ENCODE measurements at regions not wholly inside any gene's neighbourhood (a gene's known extent, or its start where the extent isn't known, plus 50 kb on each side); places are given as distances from the start of the nearest gene placed in this dataset.

DNA sequence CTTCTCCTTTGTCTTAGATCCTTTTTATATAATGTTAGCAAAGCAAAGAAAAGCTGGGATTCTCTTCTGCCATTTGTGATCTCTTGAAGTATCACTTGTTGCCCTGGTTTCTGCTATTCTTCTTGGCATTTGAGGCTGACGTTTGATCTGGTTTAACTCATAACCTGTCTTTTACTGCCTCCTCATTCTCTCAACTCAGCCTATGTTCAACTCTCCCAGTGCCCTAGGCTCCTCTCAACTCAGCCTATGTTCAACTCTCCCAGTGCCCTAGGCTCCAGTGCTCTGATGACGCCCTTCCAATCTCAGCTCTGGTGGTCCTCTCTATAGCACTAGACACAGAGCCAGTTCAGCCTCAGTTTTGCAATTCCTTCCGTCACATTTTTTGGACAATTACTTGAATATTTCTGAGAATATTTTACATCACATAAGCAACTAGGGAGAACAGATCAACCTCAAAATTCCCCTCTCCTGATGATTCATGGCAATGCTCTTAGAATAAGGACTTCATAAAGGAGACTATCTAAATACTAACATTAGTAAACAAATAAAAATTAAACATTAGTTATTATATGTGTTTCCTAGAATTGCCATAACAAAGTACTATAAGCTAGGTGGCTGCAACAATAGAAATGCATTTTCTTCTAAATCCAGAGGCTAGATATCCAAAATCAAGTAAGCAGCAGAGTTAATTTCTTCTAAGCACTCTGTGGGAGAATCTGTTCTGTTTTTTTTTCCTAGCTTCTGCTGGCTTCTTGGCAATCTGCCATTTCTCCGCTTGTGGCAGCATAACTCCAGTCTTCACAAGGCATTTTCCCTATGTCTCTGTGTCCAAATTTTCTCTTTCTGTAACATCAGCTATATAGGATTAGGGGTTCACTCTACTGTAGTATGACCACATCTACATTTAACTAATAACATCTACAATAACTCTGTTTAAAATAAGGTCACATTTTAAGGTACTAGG, 662.1 kb upstream of the FTMT start:
- intact Hi-C loops (cut with micrococcal nuclease; ENCODE audit: unreplicated experiment), result loop anchor here (10.0 kb wide), 1 partner anchor 65 kb away; no protein-coding TSS in a partner anchor
- no peaks in the 10 kb centered on the region for H3K9me2 ChIP-seq (ENCODE audit: insufficient read depth)
- H3K79me2 ChIP-seq (ENCODE audit: low read depth), result no peaks in the 10 kb centered on the region
- no peaks in the 10 kb centered on the region for H3K4me1 ChIP-seq (replicated peaks; ENCODE audit: insufficient read depth)
- no peak overlapping the region for H2AFZ ChIP-seq
- H3K27me3 ChIP-seq (ENCODE audit: insufficient read depth, low read depth), result no peaks in the 10 kb centered on the region
- DNase-seq, result no peak
- no peaks in the 10 kb centered on the region for H3K36me3 ChIP-seq (ENCODE audit: low read depth)
- TF ChIP-seq EZH2 (IDR thresholded peaks at IDR 0.05; ENCODE audit: low read depth), result no peak
- TF ChIP-seq CTCF (conservative IDR thresholded peaks at IDR 0.05), result no peak
- no peak overlapping the region for H3K4me3 ChIP-seq
- H3F3A ChIP-seq (ENCODE audit: insufficient read depth, low read depth), result no peaks in the 10 kb centered on the region
- CTCF ChIA-PET, result no interaction called here
- no peaks in the 10 kb centered on the region for H4K20me1 ChIP-seq (ENCODE audit: insufficient read depth)
- H3K9me3 ChIP-seq (ENCODE audit: insufficient read depth, low read depth), result no peaks in the 10 kb centered on the region
- H3K27ac ChIP-seq, result no peak overlapping the region
- no peak overlapping the region for H3K4me2 ChIP-seq
- no TSS peak for BruUV-seq (replicated peaks)
- POLR2A ChIA-PET (ENCODE audit: unreplicated experiment), result no interaction called here

DNA sequence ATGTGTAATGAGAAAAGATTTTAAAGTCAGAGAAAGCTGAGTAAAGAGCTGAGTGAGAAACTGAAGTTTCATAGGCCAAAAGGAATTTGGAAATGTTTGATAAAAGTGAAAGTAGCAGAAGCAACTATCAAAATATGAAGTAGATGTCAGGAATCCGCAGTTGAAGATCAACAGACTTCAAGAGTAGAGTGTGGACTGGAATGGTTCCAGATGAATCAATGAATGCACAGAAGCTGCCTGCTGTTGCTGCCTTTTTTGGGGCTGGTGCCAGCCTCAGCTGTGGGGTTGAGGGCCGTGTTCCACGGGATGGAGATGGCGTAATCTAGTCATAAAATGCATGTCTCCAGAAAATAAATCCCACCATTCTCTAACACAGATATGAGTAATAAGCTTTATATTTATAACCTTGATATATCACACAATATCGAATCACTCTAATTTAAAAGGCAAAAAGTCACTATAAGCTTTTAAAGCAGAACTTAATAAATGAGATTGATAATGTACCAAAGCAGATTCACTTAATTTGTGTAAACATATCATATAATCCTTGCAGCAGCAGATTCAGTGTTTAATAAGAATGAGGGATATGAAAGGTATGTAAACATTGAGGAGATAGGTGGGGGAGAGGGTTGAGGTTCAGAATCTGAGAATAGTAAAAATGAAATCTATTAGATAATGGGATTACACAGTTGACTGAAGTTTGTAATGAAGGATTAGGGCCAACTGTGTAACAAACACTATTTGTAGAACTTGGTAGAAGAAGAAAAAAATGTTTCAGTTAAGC, 652.3 kb upstream of the FTMT start:
- H3K9me3 ChIP-seq (ENCODE audit: insufficient read depth, low read depth), result no peaks in the 10 kb centered on the region
- CTCF ChIA-PET, result no interaction called here
- H3K4me2 ChIP-seq, result 0 out of 2 replicates have a peak overlapping the region, but pooled peaks have one; percentile 9
- no peak for DNase-seq
- no TSS peak for BruUV-seq (replicated peaks)
- POLR2A ChIA-PET (ENCODE audit: unreplicated experiment), result no interaction called here
- TF ChIP-seq CTCF (conservative IDR thresholded peaks at IDR 0.05) (no peak), EZH2 (IDR thresholded peaks at IDR 0.05; ENCODE audit: low read depth) (no peak)
- H3K4me3 ChIP-seq, result no peak overlapping the region
- intact Hi-C loops (cut with micrococcal nuclease; ENCODE audit: unreplicated experiment), result no loop called here
- no peaks in the 10 kb centered on the region; the same call in 1 of the 2 replicates for H3K9me2 ChIP-seq (ENCODE audit: insufficient read depth)
- H3F3A ChIP-seq (ENCODE audit: insufficient read depth, low read depth), result no peaks in the 10 kb centered on the region
- no peaks in the 10 kb centered on the region for H3K27me3 ChIP-seq (ENCODE audit: insufficient read depth, low read depth)
- no peaks in the 10 kb centered on the region for H4K20me1 ChIP-seq (ENCODE audit: insufficient read depth)
- no peaks in the 10 kb centered on the region for H3K36me3 ChIP-seq (ENCODE audit: low read depth)
- no peaks in the 10 kb centered on the region for H3K79me2 ChIP-seq (ENCODE audit: low read depth)
- peak overlapping the region; percentile 46; the same call in 1 of the 2 replicates for H2AFZ ChIP-seq
- no peak overlapping the region for H3K27ac ChIP-seq
- no peaks in the 10 kb centered on the region for H3K4me1 ChIP-seq (replicated peaks; ENCODE audit: insufficient read depth)

DNA sequence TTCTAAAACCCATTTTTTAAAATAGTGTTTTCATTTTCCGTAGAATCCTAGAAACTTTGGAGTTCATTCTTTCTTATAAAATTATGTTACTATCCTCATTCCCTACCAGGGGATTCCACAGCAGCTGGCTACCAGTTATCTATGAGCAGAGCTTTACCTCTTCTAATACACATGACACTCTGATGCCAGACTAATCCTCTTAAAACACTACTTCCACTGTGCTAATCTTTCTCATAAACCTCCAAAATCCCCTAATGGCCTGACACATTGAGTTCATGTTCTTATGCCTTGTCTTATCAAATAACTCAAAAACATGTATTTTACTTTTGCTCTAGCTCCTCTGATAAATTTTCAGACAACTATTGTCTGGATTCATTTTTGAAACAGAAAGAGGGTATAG, 633.6 kb upstream of the FTMT start:
- no peak overlapping the region for H3K27ac ChIP-seq
- ChIA-PET CTCF (no interaction called here), POLR2A (ENCODE audit: unreplicated experiment) (no interaction called here)
- H3F3A ChIP-seq (ENCODE audit: insufficient read depth, low read depth), result no peaks in the 10 kb centered on the region
- H3K79me2 ChIP-seq (ENCODE audit: low read depth), result no peaks in the 10 kb centered on the region
- BruUV-seq (replicated peaks), result no TSS peak
- no peaks in the 10 kb centered on the region for H3K27me3 ChIP-seq (ENCODE audit: insufficient read depth, low read depth)
- no peaks in the 10 kb centered on the region for H3K36me3 ChIP-seq (ENCODE audit: low read depth)
- H2AFZ ChIP-seq, result 0 out of 2 replicates have a peak overlapping the region, but pooled peaks have one; percentile 33
- H3K9me2 ChIP-seq (ENCODE audit: insufficient read depth), result no peaks in the 10 kb centered on the region
- H4K20me1 ChIP-seq (ENCODE audit: insufficient read depth), result no peaks in the 10 kb centered on the region
- no peaks in the 10 kb centered on the region for H3K9me3 ChIP-seq (ENCODE audit: insufficient read depth, low read depth)
- H3K4me2 ChIP-seq, result no peak overlapping the region
- intact Hi-C loops (cut with micrococcal nuclease; ENCODE audit: unreplicated experiment), result no loop called here
- TF ChIP-seq CTCF (conservative IDR thresholded peaks at IDR 0.05), result no peak
- no peak for TF ChIP-seq EZH2 (IDR thresholded peaks at IDR 0.05; ENCODE audit: low read depth)
- no peaks in the 10 kb centered on the region for H3K4me1 ChIP-seq (replicated peaks; ENCODE audit: insufficient read depth)
- no peak for DNase-seq
- H3K4me3 ChIP-seq, result no peak overlapping the region
